Neural progenitor cell (in vitro differentiated cells): ENCODE measurements at regions not wholly inside any gene's neighbourhood (a gene's known extent, or its start where the extent isn't known, plus 50 kb on each side); places are given as distances from the start of the nearest gene placed in this dataset.

Experiments
- DNase-seq: peaks from one replicate; pipeline ENCODE4 v3.0.0-alpha.2; 2016; ENCODE audit warnings: low spot score
- H2AFZ ChIP-seq: fragments of 200-600 bp; sonication (generic); replicated peaks from 2 replicates; pipeline ENCODE4 v1.6.1; 2016; ENCODE audit warnings: antibody characterized with exemption
- H3F3A ChIP-seq: fragments of 200-600 bp; sonication (generic); 2 replicates; pipeline ENCODE4 v1.6.1; 2016; ENCODE audit warnings: antibody characterized with exemption, low read depth
- H3K27ac ChIP-seq: fragments of 200-600 bp; sonication (generic); 2 replicates; pipeline ENCODE4 v1.5.1; 2016; ENCODE audit warnings: mild to moderate bottlenecking
- H3K27me3 ChIP-seq: fragments of 200-600 bp; sonication (generic); 2 replicates; pipeline ENCODE4 v1.6.1; 2016; ENCODE audit warnings: mild to moderate bottlenecking, moderate library complexity
- H3K36me3 ChIP-seq: fragments of 200-600 bp; sonication (generic); 2 replicates; pipeline ENCODE4 v1.5.1; 2016
- H3K4me1 ChIP-seq: fragments of 200-600 bp; sonication (generic); 2 replicates; pipeline ENCODE4 v1.6.1; 2016; ENCODE audit warnings: mixed run types
- H3K4me2 ChIP-seq: fragments of 200-600 bp; sonication (generic); 2 replicates; pipeline ENCODE4 v1.6.1; 2016
- H3K4me3 ChIP-seq: fragments of 200-600 bp; sonication (generic); 2 replicates; pipeline ENCODE4 v1.5.1; 2016
- H3K79me2 ChIP-seq: fragments of 200-600 bp; sonication (generic); 2 replicates; pipeline ENCODE4 v1.6.1; 2016; ENCODE audit warnings: low read depth
- H3K9ac ChIP-seq: fragments of 200-600 bp; sonication (generic); 2 replicates; pipeline ENCODE4 v1.6.1; 2016
- H3K9me3 ChIP-seq: fragments of 200-600 bp; sonication (generic); 2 replicates; pipeline ENCODE4 v1.5.1; 2016; ENCODE audit warnings: low read depth
- H4K20me1 ChIP-seq: fragments of 200-600 bp; sonication (generic); 2 replicates; pipeline ENCODE4 v1.6.1; 2016; ENCODE audit warnings: low read depth
- H3K27ac Mint-ChIP-seq: 3 replicates; pipeline ENCODE4 v1.8.0; 2021; ENCODE audit warnings: mixed read lengths
- H3K27me3 Mint-ChIP-seq: 2 replicates; pipeline ENCODE4 v1.8.0; 2022; ENCODE audit warnings: low read depth, mild to moderate bottlenecking, inconsistent platforms, moderate library complexity, mixed read lengths; ENCODE audit not compliant: insufficient read depth
- H3K36me3 Mint-ChIP-seq: 3 replicates; pipeline ENCODE4 v1.8.0; 2021; ENCODE audit warnings: mixed read lengths
- H3K4me1 Mint-ChIP-seq: 3 replicates; pipeline ENCODE4 v1.8.0; 2021; ENCODE audit warnings: mixed read lengths
- H3K4me3 Mint-ChIP-seq: 3 replicates; pipeline ENCODE4 v1.8.0; 2021; ENCODE audit warnings: mild to moderate bottlenecking, moderate library complexity, mixed read lengths
- H3K9me3 Mint-ChIP-seq: 3 replicates; pipeline ENCODE4 v1.8.0; 2020; ENCODE audit warnings: mixed read lengths
- EZH2 ChIP-seq: fragments of 200-600 bp; sonication (generic); IDR thresholded peaks from 2 replicates; pipeline ENCODE4 v1.6.1; 2017; ENCODE audit warnings: antibody characterized with exemption, mild to moderate bottlenecking, moderate library complexity
- EZH2phosphoT487 ChIP-seq: fragments of 200-600 bp; sonication (generic); IDR thresholded peaks from 2 replicates; pipeline ENCODE4 v1.6.1; 2017; ENCODE audit warnings: antibody characterized with exemption
- TF ChIP-seq, protein P1 (sequence below): fragments of 200-600 bp; sonication (generic); IDR thresholded peaks from 2 replicates; pipeline ENCODE4 v1.5.1; 2017; ENCODE audit warnings: antibody characterized with exemption, mild to moderate bottlenecking

DNA sequence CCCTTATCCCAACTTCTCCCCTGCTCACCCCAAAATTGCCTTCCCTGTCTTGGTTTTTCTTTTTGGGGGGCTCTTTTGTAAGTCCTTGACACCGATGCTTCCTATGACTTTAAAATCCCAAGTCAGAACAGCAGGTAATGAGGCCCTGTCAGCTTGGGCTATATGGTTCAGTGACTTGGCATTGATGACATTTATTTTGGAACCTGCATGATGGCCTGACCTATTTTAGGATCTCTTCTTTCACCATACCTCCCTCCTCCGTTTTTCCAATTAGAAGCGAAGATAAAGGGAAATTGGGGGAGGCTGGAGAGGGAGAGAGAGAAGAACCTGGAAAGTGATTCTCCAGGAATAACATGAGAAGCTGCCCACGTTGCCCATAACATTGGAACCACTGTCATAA is 424.9 kb upstream of the AUTS2 start:
- no peaks in the 10 kb centered on the region for H3K9me3 ChIP-seq
- Mint-ChIP-seq H3K27me3 (peaks cover 8% of the 10 kb centered on the region), H3K4me1 (peaks cover 13% of the 10 kb centered on the region), H3K4me3 (no peak overlapping the region), H3K9me3 (peaks cover 7% of the 10 kb centered on the region), H3K27ac (no peak overlapping the region), H3K36me3 (no peaks in the 10 kb centered on the region)
- no peak overlapping the region for H2AFZ ChIP-seq
- H3K4me3 ChIP-seq, result no peak overlapping the region
- TF ChIP-seq, protein P1, sequence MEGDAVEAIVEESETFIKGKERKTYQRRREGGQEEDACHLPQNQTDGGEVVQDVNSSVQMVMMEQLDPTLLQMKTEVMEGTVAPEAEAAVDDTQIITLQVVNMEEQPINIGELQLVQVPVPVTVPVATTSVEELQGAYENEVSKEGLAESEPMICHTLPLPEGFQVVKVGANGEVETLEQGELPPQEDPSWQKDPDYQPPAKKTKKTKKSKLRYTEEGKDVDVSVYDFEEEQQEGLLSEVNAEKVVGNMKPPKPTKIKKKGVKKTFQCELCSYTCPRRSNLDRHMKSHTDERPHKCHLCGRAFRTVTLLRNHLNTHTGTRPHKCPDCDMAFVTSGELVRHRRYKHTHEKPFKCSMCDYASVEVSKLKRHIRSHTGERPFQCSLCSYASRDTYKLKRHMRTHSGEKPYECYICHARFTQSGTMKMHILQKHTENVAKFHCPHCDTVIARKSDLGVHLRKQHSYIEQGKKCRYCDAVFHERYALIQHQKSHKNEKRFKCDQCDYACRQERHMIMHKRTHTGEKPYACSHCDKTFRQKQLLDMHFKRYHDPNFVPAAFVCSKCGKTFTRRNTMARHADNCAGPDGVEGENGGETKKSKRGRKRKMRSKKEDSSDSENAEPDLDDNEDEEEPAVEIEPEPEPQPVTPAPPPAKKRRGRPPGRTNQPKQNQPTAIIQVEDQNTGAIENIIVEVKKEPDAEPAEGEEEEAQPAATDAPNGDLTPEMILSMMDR, result no peak
- TF ChIP-seq EZH2phosphoT487 (no peak), EZH2 (no peak)
- DNase-seq, result no peak
- H3K9ac ChIP-seq, result no peak overlapping the region
- H3K27ac ChIP-seq, result no peak overlapping the region
- no peaks in the 10 kb centered on the region for H4K20me1 ChIP-seq
- H3K4me2 ChIP-seq, result no peak overlapping the region
- H3K79me2 ChIP-seq, result no peaks in the 10 kb centered on the region
- no peaks in the 10 kb centered on the region for H3K36me3 ChIP-seq
- H3F3A ChIP-seq, result no peaks in the 10 kb centered on the region
- H3K4me1 ChIP-seq, result no peaks in the 10 kb centered on the region
- H3K27me3 ChIP-seq, result no peaks in the 10 kb centered on the region

DNA sequence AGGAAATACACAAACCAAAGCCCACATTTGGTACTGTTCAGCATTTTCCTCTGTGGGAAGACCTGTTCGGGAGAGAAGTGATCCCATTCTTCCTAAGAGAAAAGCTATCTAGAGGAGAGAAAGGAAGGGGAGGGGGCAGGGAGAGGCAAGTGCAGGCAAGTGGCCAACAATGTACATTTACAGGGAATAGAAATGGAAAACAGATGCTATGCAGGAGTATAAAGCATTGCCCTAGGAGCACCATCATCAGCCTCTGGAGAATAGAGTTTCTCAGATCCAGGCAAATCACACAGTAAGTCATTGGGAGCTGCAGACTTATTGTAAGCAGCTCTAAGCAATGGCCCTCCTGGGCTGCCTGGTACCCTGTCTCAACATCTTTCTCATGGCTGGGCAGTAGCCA is 424.4 kb upstream of the AUTS2 start:
- Mint-ChIP-seq H3K9me3 (peaks cover 7% of the 10 kb centered on the region), H3K4me3 (no peak overlapping the region), H3K27me3 (peaks cover 8% of the 10 kb centered on the region), H3K36me3 (no peaks in the 10 kb centered on the region), H3K4me1 (peaks cover 13% of the 10 kb centered on the region), H3K27ac (no peak overlapping the region)
- no peaks in the 10 kb centered on the region for H4K20me1 ChIP-seq
- H3K36me3 ChIP-seq, result no peaks in the 10 kb centered on the region
- H2AFZ ChIP-seq, result no peak overlapping the region
- H3K27ac ChIP-seq, result no peak overlapping the region
- DNase-seq, result no peak
- TF ChIP-seq EZH2phosphoT487 (no peak), EZH2 (no peak)
- TF ChIP-seq, protein P1, result no peak
- H3K4me3 ChIP-seq, result no peak overlapping the region
- no peak overlapping the region for H3K9ac ChIP-seq
- no peak overlapping the region for H3K4me2 ChIP-seq
- H3K27me3 ChIP-seq, result no peaks in the 10 kb centered on the region
- no peaks in the 10 kb centered on the region for H3K79me2 ChIP-seq
- no peaks in the 10 kb centered on the region for H3K4me1 ChIP-seq
- H3K9me3 ChIP-seq, result no peaks in the 10 kb centered on the region
- H3F3A ChIP-seq, result no peaks in the 10 kb centered on the region

DNA sequence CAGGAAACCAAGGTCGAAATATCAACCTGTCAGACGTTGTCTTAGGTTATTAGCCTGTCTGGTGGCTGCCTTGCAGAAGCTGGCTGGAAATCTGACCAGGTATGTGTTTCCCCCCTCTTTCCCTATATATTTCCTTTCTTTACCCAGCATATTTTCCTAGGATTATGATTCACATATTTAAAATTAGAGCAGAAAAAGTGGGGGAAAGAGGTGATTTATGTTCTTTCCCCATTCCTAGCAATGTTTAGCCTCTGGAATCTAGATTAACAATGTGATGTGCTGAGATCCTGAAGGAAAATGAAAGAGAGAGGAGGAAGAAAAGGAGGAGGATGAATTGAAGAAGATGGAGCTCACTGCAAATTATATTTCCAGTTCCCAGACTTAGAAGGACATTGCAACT is 421.4 kb upstream of the AUTS2 start:
- Histone ChIP-seq H3K9me3 (no peaks in the 10 kb centered on the region), H3K4me3 (no peak overlapping the region), H3K9ac (no peak overlapping the region), H3K79me2 (no peaks in the 10 kb centered on the region), H3K27me3 (no peaks in the 10 kb centered on the region), H4K20me1 (no peaks in the 10 kb centered on the region), H3F3A (no peaks in the 10 kb centered on the region), H3K36me3 (no peaks in the 10 kb centered on the region), H3K4me2 (no peak overlapping the region), H2AFZ (no peak overlapping the region), H3K27ac (no peak overlapping the region), H3K4me1 (no peaks in the 10 kb centered on the region)
- no peak for DNase-seq
- H3K36me3 Mint-ChIP-seq, result no peaks in the 10 kb centered on the region
- H3K4me3 Mint-ChIP-seq, result no peak overlapping the region
- TF ChIP-seq, protein P1, result no peak
- TF ChIP-seq EZH2, result no peak
- no peak for TF ChIP-seq EZH2phosphoT487
- peaks cover 7% of the 10 kb centered on the region for H3K9me3 Mint-ChIP-seq
- peaks cover 5% of the 10 kb centered on the region for H3K27me3 Mint-ChIP-seq
- H3K27ac Mint-ChIP-seq, result no peak overlapping the region
- H3K4me1 Mint-ChIP-seq, result peaks cover 13% of the 10 kb centered on the region
